ENCODE measurements at regions not wholly inside any gene's neighbourhood (a gene's known extent, or its start where the extent isn't known, plus 50 kb on each side); places are given as distances from the start of the nearest gene placed in this dataset.

DNA sequence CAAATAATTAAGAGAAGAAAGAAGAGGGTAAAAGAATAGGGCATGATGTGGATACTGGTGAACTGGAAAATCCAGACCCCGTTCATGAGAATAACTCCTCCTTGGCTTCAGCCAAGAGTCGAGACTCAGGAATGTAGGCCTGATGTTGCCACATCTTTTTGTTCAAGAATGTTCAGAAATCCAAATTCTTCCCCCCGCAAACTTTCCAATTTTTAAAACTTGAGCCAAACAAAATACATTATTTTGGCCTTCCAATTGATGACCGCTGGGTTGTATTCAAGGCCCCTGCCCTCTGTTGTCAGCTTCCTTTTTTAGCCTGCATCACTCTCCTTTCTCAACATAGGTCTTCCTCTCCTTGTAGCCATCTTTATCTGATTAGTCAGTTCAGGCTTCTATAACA, 106.1 kb downstream of the TNFAIP3 start:
- WGBS (ENCODE audit: insufficient coverage, low coverage, missing lambda C conversion rate): 69% methylated on average over 4 of the region's 4 CpGs
- Histone ChIP-seq H3K27me3 (ENCODE audit: control insufficient read depth in 2 of 2, insufficient read depth in 2 of 2, low read length in 2 of 2) (no peaks in the 10 kb centered on the region), H2AFZ (ENCODE audit: low read depth, low read length) (no peak overlapping the region), H3K27ac (ENCODE audit: extremely low read depth, low read depth, low read length) (no peak overlapping the region), H3K9me3 (replicated peaks; ENCODE audit: control insufficient read depth, insufficient read depth, low read depth, low read length) (no peaks in the 10 kb centered on the region), H3K4me2 (ENCODE audit: insufficient read depth, low read length) (no peak overlapping the region), H3K4me3 (no peak overlapping the region), H3K79me2 (ENCODE audit: control insufficient read depth, insufficient read depth, low read length) (no peaks in the 10 kb centered on the region), H3K9me1 (ENCODE audit: control insufficient read depth, insufficient read depth, low read length) (no peaks in the 10 kb centered on the region), H3K4me1 (replicated peaks in 1 of 2; ENCODE audit: control insufficient read depth in 2 of 2, insufficient read depth in 2 of 2, low read length in 2 of 2) (peaks cover 3 to 30% of the 10 kb centered on the region in 2 experiments; a peak in 3 of 5 replicates), H3K9ac (ENCODE audit: insufficient read depth in 1 of 2, low read depth in 2 of 2, low read length in 2 of 2) (no peak overlapping the region), H3K36me3 (ENCODE audit: control insufficient read depth, insufficient read depth, low read length) (no peaks in the 10 kb centered on the region), H4K20me1 (replicated peaks; ENCODE audit: control insufficient read depth, insufficient read depth, low read length) (no peaks in the 10 kb centered on the region)
- in situ Hi-C loops (cut with MboI): no loop called here
- BruUV-seq (replicated peaks): no TSS peak
- ATAC-seq (no peak), DNase-seq (ENCODE audit: extremely low read depth in 1 of 4, low spot score in 3 of 4) (no peak), FAIRE-seq (no peak)
- CTCF ChIA-PET (ENCODE audit: low intra/inter-chr PET ratio): no interaction called here
- intact Hi-C loops (cut with micrococcal nuclease): no loop called here
- POLR2A ChIA-PET: interaction anchor here (0.9 kb wide), 1 partner anchor 34 kb away, joined by 3 read pairs; no protein-coding TSS in a partner anchor
- TF ChIP-seq ATF1 (CRISPR knock-in tag; IDR thresholded peaks at IDR 0.05) (no peak), ATF1 (tag; IDR thresholded peaks at IDR 0.05) (no peak), ZNF699 (CRISPR knock-in tag; IDR thresholded peaks at IDR 0.05; ENCODE audit: insufficient replicate concordance) (no peak), TAF9B (IDR thresholded peaks at IDR 0.05; ENCODE audit: partially characterized antibody) (no peak), ZNF75A (CRISPR knock-in tag; IDR thresholded peaks at IDR 0.05) (no peak), ZNF146 (CRISPR knock-in tag; IDR thresholded peaks at IDR 0.05; ENCODE audit: unreplicated experiment) (no peak), ZC3H11A (IDR thresholded peaks at IDR 0.05; ENCODE audit: low read depth, low read length) (no peak), TAL1 (IDR thresholded peaks at IDR 0.05) (no peak), SIX5 (IDR thresholded peaks at IDR 0.05; ENCODE audit: borderline replicate concordance in 1 of 2, insufficient read depth in 1 of 2, low read depth in 1 of 2, low read length in 2 of 2) (no peak), NRF1 (conservative IDR thresholded peaks at IDR 0.05 in 1 of 2, IDR thresholded peaks at IDR 0.05 in 1 of 2) (no peak), RHOXF2B (CRISPR knock-in tag; conservative IDR thresholded peaks at IDR 0.05) (no peak), HIVEP1 (CRISPR knock-in tag; IDR thresholded peaks at IDR 0.05) (no peak), ESRRA (IDR thresholded peaks at IDR 0.05; ENCODE audit: borderline replicate concordance, low read depth) (no peak)
- TF ChIP-seq, protein P1, sequence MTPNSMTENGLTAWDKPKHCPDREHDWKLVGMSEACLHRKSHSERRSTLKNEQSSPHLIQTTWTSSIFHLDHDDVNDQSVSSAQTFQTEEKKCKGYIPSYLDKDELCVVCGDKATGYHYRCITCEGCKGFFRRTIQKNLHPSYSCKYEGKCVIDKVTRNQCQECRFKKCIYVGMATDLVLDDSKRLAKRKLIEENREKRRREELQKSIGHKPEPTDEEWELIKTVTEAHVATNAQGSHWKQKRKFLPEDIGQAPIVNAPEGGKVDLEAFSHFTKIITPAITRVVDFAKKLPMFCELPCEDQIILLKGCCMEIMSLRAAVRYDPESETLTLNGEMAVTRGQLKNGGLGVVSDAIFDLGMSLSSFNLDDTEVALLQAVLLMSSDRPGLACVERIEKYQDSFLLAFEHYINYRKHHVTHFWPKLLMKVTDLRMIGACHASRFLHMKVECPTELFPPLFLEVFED (CRISPR knock-in tag; conservative IDR thresholded peaks at IDR 0.05): no peak
- TF ChIP-seq, protein P2, sequence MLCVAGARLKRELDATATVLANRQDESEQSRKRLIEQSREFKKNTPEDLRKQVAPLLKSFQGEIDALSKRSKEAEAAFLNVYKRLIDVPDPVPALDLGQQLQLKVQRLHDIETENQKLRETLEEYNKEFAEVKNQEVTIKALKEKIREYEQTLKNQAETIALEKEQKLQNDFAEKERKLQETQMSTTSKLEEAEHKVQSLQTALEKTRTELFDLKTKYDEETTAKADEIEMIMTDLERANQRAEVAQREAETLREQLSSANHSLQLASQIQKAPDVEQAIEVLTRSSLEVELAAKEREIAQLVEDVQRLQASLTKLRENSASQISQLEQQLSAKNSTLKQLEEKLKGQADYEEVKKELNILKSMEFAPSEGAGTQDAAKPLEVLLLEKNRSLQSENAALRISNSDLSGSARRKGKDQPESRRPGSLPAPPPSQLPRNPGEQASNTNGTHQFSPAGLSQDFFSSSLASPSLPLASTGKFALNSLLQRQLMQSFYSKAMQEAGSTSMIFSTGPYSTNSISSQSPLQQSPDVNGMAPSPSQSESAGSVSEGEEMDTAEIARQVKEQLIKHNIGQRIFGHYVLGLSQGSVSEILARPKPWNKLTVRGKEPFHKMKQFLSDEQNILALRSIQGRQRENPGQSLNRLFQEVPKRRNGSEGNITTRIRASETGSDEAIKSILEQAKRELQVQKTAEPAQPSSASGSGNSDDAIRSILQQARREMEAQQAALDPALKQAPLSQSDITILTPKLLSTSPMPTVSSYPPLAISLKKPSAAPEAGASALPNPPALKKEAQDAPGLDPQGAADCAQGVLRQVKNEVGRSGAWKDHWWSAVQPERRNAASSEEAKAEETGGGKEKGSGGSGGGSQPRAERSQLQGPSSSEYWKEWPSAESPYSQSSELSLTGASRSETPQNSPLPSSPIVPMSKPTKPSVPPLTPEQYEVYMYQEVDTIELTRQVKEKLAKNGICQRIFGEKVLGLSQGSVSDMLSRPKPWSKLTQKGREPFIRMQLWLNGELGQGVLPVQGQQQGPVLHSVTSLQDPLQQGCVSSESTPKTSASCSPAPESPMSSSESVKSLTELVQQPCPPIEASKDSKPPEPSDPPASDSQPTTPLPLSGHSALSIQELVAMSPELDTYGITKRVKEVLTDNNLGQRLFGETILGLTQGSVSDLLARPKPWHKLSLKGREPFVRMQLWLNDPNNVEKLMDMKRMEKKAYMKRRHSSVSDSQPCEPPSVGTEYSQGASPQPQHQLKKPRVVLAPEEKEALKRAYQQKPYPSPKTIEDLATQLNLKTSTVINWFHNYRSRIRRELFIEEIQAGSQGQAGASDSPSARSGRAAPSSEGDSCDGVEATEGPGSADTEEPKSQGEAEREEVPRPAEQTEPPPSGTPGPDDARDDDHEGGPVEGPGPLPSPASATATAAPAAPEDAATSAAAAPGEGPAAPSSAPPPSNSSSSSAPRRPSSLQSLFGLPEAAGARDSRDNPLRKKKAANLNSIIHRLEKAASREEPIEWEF (CRISPR knock-in tag; IDR thresholded peaks at IDR 0.05): no peak
- TF ChIP-seq, protein P3, sequence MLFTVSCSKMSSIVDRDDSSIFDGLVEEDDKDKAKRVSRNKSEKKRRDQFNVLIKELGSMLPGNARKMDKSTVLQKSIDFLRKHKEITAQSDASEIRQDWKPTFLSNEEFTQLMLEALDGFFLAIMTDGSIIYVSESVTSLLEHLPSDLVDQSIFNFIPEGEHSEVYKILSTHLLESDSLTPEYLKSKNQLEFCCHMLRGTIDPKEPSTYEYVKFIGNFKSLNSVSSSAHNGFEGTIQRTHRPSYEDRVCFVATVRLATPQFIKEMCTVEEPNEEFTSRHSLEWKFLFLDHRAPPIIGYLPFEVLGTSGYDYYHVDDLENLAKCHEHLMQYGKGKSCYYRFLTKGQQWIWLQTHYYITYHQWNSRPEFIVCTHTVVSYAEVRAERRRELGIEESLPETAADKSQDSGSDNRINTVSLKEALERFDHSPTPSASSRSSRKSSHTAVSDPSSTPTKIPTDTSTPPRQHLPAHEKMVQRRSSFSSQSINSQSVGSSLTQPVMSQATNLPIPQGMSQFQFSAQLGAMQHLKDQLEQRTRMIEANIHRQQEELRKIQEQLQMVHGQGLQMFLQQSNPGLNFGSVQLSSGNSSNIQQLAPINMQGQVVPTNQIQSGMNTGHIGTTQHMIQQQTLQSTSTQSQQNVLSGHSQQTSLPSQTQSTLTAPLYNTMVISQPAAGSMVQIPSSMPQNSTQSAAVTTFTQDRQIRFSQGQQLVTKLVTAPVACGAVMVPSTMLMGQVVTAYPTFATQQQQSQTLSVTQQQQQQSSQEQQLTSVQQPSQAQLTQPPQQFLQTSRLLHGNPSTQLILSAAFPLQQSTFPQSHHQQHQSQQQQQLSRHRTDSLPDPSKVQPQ (CRISPR knock-in tag; IDR thresholded peaks at IDR 0.05; ENCODE audit: borderline replicate concordance): no peak

Measured in K562 (cell line).